Duodenal mucosa (tissue), 2 donors: ENCODE measurements at regions not wholly inside any gene's neighbourhood (a gene's known extent, or its start where the extent isn't known, plus 50 kb on each side); places are given as distances from the start of the nearest gene placed in this dataset.

ENCODE experiments used
- H3K27ac ChIP-seq: one replicate; pipeline ENCODE4 v1.7.0; 2013; ENCODE audit warnings: low read depth, low read length
- H3K27me3 ChIP-seq, 2 donors: one replicate each; pipeline ENCODE4 v1.7.0; 2013; ENCODE audit warnings: low read length in 2 of 2, control low read depth in 1 of 2; ENCODE audit not compliant: insufficient read depth in 2 of 2, control insufficient read depth in 1 of 2
- H3K36me3 ChIP-seq, 2 donors: one replicate each; pipeline ENCODE4 v1.7.0; 2013; ENCODE audit warnings: low read length in 2 of 2, control low read depth in 1 of 2; ENCODE audit not compliant: insufficient read depth in 2 of 2, control insufficient read depth in 1 of 2
- H3K4me1 ChIP-seq, 2 donors: one replicate each; pipeline ENCODE4 v1.7.0; 2013; ENCODE audit warnings: low read length in 2 of 2, control low read depth in 1 of 2; ENCODE audit not compliant: insufficient read depth in 2 of 2, control insufficient read depth in 1 of 2
- H3K4me3 ChIP-seq, 2 donors: one replicate each; pipeline ENCODE4 v1.7.0; 2013; ENCODE audit warnings: low read length in 2 of 2, low read depth in 1 of 2
- H3K9ac ChIP-seq, 2 donors: one replicate each; pipeline ENCODE4 v1.7.0; 2013; ENCODE audit warnings: low read length in 2 of 2, low read depth in 1 of 2
- H3K9me3 ChIP-seq, 2 donors: one replicate each; pipeline ENCODE4 v1.7.0; 2013; ENCODE audit warnings: low read length in 2 of 2, control low read depth in 1 of 2; ENCODE audit not compliant: control insufficient read depth in 1 of 2

- no peak overlapping the region for H3K9ac ChIP-seq
- no peaks in the 10 kb centered on the region for H3K27me3 ChIP-seq
- no peaks in the 10 kb centered on the region for H3K4me1 ChIP-seq
- no peaks in the 10 kb centered on the region for H3K9me3 ChIP-seq
- no peak overlapping the region for H3K27ac ChIP-seq
- H3K36me3 ChIP-seq: no peaks in the 10 kb centered on the region
- no peak overlapping the region for H3K4me3 ChIP-seq
Observed at GRCh38 chrY:14438395-14438794, 85.9 kb upstream of the NLGN4Y start.

- no peak overlapping the region for H3K9ac ChIP-seq
- H3K4me3 ChIP-seq: no peak overlapping the region
- H3K9me3 ChIP-seq: no peaks in the 10 kb centered on the region
- H3K4me1 ChIP-seq: no peaks in the 10 kb centered on the region
- H3K27me3 ChIP-seq: no peaks in the 10 kb centered on the region
- H3K36me3 ChIP-seq: no peaks in the 10 kb centered on the region
- H3K27ac ChIP-seq: no peak overlapping the region
Observed at GRCh38 chrY:14444550-14444949, 79.8 kb upstream of the NLGN4Y start.

- Histone ChIP-seq H3K9me3 (no peaks in the 10 kb centered on the region), H3K4me3 (no peak overlapping the region), H3K27me3 (no peaks in the 10 kb centered on the region), H3K27ac (no peak overlapping the region), H3K36me3 (no peaks in the 10 kb centered on the region), H3K4me1 (no peaks in the 10 kb centered on the region), H3K9ac (no peak overlapping the region)
Observed at GRCh38 chrY:14468151-14468683, 56.1 kb upstream of the NLGN4Y start.

- H3K27ac ChIP-seq: no peak overlapping the region
- H3K36me3 ChIP-seq: no peaks in the 10 kb centered on the region
- H3K4me3 ChIP-seq: no peak overlapping the region
- no peaks in the 10 kb centered on the region for H3K27me3 ChIP-seq
- H3K9ac ChIP-seq: no peak overlapping the region
- H3K9me3 ChIP-seq: no peaks in the 10 kb centered on the region
- no peaks in the 10 kb centered on the region for H3K4me1 ChIP-seq
Observed at GRCh38 chrY:14472421-14472820, 51.9 kb upstream of the NLGN4Y start.

- Histone ChIP-seq H3K4me3 (no peak overlapping the region), H3K27me3 (no peaks in the 10 kb centered on the region), H3K4me1 (no peaks in the 10 kb centered on the region), H3K9ac (no peak overlapping the region), H3K9me3 (no peaks in the 10 kb centered on the region), H3K27ac (no peak overlapping the region), H3K36me3 (no peaks in the 10 kb centered on the region)
Observed at GRCh38 chrY:14473320-14473719, 51.0 kb upstream of the NLGN4Y start.
